GM19395 (cell line): ENCODE measurements at regions not wholly inside any gene's neighbourhood (a gene's known extent, or its start where the extent isn't known, plus 50 kb on each side); places are given as distances from the start of the nearest gene placed in this dataset.
A peak's percentile ranks its signal among the peaks of the same experiment; 100 is the strongest.
"Not testable (repeated sequence)": the region's sequence is repeated elsewhere in the genome, so short reads cannot be mapped to it uniquely, and the experiment has no call there.

Experiments
- ATAC-seq: cut with Tn5 transposase; IDR thresholded peaks from one replicate; pipeline ENCODE4 v1.9.1; 2021; ENCODE audit warnings: mild to moderate bottlenecking, moderate library complexity; ENCODE audit not compliant: unreplicated experiment

GRCh38 chr1:161454865-161455707 lies 50.2 kb upstream of the FCGR2A start:
- peak; percentile 32 for ATAC-seq

GRCh38 chr1:161453950-161454864 lies 51.0 kb upstream of the FCGR2A start:
- ATAC-seq: peak; percentile 82

GRCh38 chr1:161451698-161452348 lies 53.4 kb upstream of the FCGR2A start:
- ATAC-seq: not testable (repeated sequence)

GRCh38 chr1:161447760-161448332 lies 57.4 kb upstream of the FCGR2A start:
- ATAC-seq: peak; percentile 40

GRCh38 chr1:161447040-161447759 lies 58.1 kb upstream of the FCGR2A start:
- ATAC-seq: peak; percentile 43

- ATAC-seq: not testable (repeated sequence)
These were observed 60.5 kb upstream of the FCGR2A start for GRCh38 chr1:161444725-161445124.

- ATAC-seq: not testable (repeated sequence)
These were observed 61.0 kb upstream of the FCGR2A start for GRCh38 chr1:161444255-161444654.

- ATAC-seq: no peak
These were observed 64.9 kb upstream of the FCGR2A start for GRCh38 chr1:161440312-161440894.

GRCh38 chr1:161439280-161440232 lies 65.7 kb upstream of the FCGR2A start:
- no peak for ATAC-seq

GRCh38 chr1:161433191-161433590 lies 65.5 kb upstream of the CFAP126 start:
- ATAC-seq: not testable (repeated sequence)

GRCh38 chr1:161432091-161432490 lies 64.4 kb upstream of the CFAP126 start:
- no peak for ATAC-seq

- peak; percentile 65 for ATAC-seq
These were observed 60.2 kb upstream of the CFAP126 start for GRCh38 chr1:161427733-161428516.

- ATAC-seq: not testable (repeated sequence)
These were observed 55.2 kb upstream of the CFAP126 start for GRCh38 chr1:161422914-161423313.

GRCh38 chr1:161421456-161421855 lies 53.8 kb upstream of the CFAP126 start:
- no peak for ATAC-seq

GRCh38 chr1:161420763-161421455 lies 53.2 kb upstream of the CFAP126 start:
- no peak for ATAC-seq

GRCh38 chr1:161417536-161417935 lies 49.9 kb upstream of the CFAP126 start:
- not testable (repeated sequence) for ATAC-seq
